NCI-H2081 (cell line): ENCODE measurements at regions not wholly inside any gene's neighbourhood (a gene's known extent, or its start where the extent isn't known, plus 50 kb on each side); places are given as distances from the start of the nearest gene placed in this dataset.
"Not testable (repeated sequence)": the region's sequence is repeated elsewhere in the genome, so short reads cannot be mapped to it uniquely, and the experiment has no call there.

Source experiments
- DNase-seq, 2 experiments: peaks; one replicate each; lab custom pipeline; 2025; lab: John Stamatoyannopoulos, UW

DNA sequence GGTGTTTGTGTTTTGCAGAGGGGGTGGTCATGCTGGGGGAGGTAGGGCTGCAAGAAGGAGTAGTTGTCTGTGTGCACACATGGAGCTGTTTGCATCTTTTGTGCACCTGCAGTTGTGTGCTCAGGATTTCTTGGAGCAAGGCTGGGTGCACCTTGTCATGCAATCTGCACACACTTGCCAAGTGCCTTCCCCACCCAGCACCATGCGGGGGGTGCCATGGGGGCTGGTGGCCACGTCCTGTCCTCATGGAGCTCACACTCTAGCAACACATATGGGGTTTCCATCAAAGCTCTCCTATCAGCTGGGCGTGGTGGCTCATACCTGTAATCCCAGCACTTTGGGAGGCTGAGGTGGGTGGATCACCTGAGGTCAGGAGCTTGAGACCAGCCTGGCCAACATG is 111.6 kb downstream of the CRLF3 start:
- not testable (repeated sequence) for DNase-seq

DNA sequence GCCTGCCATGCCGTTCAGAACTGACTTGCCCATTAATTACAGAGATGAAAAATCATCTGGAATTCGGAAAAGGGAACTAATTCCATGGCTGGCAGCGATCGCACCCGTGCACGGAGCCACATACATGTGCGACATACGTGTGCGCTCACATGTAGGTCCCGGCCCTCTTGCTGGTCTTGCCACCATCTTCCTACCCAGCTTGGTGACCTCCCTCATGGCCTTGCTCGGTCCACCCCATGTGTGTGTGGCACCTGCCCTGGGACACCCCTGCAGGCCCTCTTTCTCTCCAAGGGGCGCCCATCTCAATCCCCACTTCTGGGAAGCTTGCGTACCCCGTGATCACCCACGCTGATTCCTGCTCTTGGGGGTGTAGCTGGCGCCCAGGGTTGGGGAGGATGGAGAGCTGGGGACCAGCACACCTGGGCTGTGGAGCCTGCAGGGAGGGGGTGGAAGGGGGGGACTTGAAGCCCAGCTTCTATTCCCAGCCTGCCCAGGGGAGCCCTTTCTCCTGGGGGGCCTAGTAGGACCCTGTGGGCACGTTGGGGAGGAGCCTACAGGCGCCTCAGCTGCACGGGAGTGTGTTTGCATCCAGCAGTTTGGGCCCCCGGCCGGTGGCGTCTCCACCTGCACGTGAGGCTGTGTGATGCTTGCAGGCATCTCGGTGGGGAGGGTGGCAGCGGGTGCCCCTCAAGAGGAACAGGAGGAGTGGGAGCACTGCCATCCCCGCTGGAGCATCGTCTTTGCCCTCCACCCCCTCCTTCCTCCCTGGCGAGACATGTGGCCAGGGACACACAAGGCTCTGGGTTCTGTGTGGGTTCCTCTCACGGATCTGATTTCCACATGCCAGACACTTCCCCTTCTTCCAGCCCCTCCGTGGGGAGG is 112.6 kb downstream of the CRLF3 start:
- DNase-seq: not testable (repeated sequence)

DNA sequence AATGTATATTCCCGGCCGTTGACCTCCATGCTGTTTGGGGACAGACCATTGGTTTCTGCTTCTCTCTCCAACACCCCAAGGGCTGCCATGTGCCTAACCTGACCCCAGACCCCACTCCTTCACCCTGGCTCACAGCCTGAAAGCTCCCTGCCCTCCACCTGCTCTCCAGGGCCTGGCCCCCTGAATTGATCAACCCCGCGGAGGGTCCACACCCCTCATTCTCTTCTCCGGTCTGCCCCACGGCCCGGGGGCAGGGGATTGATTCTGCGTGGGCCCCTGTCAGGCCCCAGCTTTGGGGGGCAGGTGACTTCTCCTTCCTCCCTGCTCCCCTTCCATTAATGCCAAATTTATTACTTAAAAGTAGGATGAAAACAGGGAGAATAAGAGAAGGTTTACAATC is 113.3 kb downstream of the CRLF3 start:
- not testable (repeated sequence) for DNase-seq

DNA sequence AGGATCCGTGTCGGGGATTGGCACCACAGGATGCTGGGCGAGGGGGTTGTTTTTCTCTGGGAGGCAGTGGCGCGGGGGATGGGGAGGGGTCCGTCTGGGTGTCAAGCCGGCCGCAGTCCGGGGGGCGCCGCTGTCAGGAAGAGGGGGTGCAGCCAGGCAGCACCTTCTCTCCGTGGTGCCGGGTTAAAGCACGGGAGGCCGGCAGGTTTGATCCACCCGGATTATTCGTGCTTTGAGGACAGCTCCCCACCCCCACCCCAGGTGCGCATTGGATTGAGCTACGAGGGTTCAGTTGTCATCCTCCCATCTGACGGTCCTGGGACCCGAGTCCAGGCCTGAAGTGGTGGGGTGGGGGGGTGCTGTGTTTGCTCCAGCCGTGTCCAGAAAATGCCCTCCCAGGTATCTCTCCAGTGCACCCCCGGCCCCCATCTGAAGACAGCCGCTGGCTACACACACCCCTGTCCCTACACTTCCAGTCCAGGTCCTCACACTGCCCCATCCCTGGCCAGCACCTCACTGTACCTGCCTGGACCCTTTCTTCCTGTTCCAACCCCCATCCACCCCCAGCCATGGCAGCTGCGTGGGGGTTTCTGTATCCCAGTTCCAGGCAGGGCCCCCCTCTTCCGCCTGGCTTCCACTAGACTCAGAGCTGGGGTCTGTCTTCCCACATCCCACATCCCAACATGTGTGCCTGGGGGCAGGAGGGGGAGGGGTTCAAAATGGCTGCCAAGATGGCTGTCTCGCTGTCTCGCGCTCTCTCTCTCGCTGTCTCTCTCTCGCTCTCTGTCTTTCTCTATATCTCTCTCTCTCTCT is 114.0 kb downstream of the CRLF3 start:
- DNase-seq: peak in 1 of 2 experiments; percentile 24

DNA sequence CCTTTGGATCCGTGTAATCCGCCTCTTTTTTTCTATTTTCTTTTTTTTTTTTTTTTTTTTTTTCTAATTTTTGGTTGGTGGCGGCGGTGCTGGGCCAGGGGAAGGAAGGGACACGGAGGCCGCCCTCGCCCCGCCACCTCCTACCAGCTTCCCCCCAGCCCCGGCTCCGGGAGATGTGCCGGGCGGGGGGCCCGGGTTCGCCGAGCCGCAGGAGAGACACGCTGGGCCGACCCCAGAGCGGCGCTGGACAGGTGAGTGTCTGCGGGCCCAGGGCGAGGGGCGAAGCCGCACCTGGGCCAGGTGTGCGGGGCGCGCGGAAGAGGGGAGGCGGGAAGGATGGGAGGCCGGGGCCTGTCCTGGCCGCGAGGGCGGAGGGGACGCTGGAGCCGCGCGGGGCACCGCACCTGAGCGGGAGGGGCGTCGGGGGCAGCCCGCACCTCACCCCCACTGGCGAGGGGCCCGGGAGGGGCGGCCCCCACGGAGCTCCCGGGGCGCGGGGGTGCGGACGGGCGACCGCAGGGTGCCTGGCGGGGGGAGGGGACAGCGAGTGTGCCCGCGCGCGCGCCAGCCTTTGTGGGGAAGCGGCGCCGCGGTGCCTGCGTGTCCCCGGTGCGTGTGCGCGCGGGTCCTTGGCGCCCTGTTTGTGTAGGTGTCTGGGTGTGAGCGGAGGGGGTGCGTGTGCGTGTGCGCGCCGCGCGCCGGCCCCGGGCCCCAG is 114.8 kb downstream of the CRLF3 start:
- peak in 1 of 2 experiments; percentile 32 for DNase-seq

DNA sequence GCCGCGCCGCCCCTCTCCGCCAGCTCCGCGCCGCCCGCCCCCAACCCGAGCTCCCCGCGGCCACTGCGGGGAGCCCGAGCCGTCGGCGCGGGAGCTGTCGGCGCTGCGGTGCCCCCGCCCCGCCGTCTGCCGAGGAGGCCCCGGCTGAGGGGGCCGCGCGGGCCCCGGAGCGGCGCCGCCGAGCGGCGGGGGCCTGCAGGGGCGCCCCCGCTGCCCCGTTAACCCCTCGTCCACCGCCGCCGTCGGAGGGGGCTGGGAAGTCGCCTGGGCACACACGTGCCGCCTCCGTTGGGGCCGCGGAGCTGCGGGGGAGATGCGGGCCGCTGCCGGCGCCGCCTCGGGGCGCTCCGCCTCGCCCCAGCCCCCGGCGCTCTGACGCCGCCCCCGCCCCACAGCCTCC is 115.4 kb downstream of the CRLF3 start:
- DNase-seq: not testable (repeated sequence)

DNA sequence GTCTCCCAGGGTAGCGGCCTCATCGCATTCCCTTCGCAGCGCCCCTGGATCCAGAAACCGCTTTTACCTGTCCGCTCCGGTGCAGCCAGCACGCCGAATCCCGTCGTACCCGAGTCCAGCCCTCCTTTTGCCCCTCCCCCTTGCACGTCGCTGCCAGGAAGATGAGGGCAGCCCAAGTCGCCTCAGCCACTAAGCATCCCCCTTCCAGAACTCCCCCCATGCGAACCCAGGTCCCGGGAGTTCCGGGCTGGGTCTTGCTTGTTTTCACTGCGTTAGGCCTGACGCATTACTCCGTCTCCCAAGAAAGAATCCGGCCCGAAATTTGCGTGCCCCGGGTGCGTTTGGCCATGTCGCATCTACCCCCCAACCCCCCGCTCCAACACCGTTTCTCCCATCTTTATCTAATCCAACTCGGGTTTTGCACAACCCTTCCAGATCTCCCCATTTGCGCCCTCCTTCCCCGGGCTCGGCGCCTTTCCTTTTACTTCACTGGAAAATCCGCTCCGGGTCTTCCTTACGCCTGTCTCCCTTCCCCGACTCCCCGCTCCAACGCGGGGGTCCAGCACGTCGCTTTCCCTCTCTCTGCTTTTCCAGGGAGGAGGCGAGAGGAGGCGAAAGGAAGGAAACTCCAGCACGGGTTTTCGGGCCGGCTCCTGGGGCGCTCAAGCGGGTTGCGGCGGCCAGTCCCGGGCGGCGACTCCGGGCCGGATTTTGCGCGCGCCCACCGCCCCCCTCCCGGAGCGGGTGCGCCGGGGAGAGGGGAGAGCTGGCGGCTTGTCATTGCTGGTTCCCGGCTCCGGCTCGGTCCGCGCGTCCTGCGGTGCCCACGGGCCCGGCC is 116.0 kb downstream of the CRLF3 start:
- peak; percentile 88 to 89 for DNase-seq

DNA sequence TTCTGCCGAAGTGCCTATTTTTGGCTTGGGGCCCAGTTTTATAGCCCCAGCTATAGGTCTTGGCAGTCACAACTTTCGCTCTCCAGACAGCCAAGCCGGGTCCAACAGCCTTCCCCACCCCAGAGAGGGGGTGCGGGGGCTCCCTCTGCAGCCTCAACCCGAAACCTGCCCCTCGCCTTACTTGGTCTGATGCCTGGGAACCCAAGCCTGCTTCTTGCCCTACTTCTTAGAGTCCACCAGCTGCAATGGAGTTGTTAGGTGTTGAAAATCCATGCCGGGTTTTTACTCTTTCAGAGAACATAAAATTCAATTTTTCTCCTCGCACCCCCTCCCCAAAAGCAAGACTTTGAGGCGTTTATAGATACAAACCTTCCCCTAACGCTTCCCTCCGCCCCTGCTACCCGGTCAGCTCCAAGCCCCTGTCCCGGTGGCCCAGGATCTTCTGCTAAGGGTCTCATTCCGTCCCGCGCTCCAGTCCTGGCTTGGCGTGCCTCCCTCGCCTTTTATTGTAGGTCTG is 116.7 kb downstream of the CRLF3 start:
- DNase-seq: peak in 1 of 2 experiments; percentile 60

DNA sequence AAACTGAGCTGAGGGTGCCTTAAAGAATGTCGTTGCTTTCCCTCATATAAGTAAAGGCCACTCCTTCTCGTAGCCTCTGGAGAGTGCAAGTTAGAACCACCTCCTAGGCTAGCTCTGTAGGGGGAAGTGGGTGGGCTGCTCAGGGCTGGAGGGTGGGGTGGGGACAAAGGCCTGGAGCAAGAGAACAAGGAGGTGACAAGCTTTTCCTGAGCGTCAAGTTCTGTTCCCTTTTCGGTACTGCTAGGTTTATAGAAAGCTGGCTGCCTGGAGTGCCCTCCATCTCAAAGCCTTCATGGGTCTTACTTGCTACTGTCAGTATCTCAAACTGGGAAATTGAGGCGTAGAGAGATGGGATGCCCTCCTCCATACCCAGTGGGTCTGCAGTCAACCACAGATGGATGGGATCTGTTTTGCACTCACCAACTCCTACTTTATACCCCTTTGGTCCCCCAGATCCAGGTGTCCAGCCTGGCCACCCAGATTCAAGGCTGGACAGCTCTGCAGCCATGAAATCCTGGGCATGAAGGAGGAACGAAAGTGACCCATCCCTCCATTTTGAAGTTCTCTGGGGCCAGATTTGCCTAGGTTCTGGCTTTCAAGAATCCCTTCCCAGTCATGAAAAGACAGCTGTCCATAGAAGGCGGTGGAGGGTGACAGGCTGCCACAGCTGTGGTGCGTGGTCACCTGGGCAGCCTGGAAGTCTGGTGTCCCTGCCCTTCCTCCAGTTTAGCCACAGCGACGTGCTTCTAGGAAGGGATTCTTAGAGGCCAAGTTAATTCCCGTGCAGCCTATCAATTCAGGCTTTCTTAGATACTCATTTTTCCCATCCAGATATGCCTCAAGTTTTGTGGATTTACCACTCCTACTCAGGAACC is 117.8 kb downstream of the CRLF3 start:
- DNase-seq: not testable (repeated sequence)

DNA sequence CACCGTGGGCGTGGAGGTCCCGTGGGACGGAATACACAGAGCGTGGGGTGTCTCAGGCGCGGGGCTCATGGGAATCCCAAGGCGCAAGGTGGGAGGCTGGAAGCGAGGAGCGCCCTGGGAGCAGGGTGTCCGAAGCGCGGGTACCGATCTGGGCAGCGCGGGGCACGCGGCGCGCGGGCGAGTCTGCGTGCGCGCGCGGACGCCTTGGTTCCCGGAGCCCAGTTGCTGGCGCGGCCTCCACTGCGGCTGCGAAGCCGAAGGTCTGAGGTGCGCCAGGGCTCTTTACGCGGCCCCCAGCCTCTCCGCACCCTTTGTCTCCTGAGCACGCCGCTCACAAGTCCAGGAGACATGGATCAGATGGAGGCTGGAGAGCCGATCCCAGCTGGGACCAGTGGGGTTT is 118.5 kb downstream of the CRLF3 start:
- not testable (repeated sequence) for DNase-seq

DNA sequence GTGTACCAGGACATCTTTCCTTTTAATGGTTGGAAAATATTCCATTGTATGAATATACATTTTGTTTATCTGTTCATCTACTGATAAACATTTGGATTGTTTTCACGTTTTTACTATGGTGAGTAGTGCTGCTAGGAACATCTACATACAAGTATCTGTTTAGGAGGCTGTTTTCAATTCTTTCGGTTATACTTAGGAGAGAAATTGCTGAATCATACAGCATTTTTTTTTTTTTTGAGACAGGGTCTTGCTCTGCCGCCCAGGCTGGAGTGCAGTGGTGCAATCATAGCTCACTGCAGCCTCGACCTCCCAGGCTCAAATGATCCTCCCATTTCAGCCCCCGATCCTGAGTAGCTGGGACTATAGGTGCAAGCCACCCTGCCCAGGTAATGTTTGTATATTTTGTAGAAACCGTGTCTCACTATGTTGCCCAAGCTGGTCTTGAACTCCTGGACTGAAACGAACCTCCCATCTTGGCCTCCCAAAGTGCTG is 122.9 kb downstream of the CRLF3 start:
- DNase-seq: no peak

DNA sequence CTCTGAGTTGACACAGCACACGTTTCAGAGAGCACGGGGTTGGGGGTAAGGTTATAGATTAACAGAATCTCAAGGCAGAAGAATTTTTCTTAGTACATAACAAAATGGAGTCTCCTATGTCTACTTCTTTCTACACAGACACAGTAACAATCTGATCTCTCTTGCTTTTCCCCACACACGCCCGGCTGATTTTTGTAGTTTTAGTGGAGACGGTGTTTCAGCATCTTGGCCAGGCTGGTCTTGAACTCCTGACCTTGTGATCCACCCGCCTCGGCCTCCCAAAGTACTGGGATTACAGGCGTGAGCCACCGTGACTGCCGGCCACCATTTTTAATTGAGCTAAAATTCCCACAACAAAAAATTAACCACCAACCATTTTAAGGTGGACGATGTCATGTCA is 123.7 kb downstream of the CRLF3 start:
- DNase-seq: not testable (repeated sequence)

DNA sequence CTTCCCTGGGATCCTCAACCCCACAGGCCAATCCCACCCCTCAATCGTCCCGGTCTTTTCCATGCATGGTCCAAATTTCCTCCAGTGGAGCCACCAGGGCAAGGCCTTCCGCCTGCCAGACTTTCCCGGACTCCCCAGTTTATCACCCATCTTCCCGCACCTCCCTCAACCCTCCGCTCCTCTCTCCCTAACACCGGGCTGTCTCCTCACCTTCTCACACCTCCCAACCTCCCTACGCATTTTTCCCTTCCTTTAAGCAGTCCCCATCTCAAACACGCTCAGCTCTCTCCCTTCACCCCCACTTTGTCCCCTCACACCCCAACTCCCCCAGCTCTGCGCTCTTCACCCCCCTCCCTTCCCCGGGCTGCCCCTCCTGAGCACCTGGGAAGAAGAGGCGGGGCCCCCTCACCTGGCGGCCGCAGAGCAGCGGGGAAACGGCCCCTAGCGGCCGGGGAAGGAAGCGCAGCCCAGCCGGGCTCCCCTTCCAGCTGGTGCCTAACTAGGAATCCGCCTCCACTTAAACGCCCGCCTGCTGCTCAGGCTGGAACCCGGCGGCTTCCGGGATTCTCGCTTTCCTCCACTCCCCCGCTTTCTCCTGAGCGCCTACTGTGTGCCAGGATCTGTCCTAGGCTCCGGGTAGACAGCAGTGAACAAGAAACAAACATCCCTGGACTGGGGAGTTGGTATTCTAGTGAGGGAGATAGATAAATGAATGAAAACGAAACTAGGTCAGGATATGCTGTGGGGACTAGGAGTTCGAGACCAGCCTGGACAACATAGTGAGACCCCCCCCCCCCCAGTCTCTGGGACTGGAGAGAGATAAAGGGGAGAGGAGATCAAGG is 126.7 kb downstream of the CRLF3 start:
- DNase-seq: peak; percentile 61 to 73

DNA sequence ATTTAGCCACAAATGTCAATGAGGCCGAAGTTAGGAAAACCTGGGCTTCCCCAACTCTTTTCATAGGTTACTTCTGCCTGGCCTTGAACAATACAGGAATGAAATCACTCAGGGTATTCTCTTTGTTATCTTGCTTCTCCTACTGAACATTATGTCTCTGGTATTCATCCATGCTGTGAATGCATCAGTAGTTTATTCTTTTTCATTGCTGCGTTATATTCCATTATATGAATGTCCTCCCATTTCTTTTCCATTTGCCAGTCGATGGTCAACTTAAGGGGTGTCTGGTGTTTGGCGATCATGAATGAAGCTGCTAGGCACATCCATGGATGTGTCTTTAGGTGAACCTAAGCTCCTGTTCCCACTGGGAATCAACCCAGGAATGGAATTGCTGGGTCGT is 128.3 kb downstream of the CRLF3 start:
- DNase-seq: no peak

DNA sequence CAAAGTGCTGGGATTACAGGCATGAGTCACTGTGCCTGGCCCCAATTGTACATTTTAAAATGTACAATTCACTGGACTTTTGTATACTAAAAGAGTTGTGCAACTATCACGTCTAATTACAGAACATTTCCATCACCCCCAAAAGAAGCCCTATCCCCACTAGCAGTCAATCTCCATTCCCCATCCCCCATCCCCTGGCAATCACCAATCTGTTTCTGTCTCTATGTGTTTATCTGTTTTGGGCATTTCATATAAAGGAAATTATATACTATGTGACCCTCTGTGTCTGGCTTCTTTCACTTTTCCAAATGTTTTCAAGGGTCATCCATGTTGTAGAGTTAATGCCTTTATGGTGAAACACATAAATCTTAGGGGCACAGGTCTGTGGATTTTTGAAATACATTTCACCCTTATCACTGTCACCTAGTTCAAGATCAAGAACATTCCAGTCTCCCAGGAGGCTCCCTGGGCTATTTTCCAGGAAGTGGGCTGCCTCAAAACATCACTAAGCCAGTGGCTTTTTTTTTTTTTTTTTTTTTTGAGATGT is 129.2 kb downstream of the CRLF3 start:
- not testable (repeated sequence) for DNase-seq

DNA sequence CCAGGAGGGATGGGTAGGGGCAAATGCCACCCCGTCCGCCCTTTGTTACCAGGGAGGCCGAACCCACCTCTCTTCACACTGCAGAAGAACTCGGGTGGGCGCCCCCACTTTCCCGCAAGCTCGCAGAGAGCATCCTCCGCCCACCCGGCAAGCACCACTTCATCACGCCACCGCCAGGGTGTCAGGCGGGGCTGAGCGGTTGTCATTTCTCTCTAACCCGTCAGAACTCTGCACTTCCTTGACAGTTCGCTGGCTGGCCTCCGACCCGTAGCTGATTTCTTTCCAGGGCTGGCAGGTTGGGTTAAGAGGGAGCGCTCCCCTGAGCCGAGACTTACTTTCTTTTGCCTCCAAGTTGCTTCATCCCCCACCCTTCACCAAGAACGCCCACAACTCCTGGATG is 130.7 kb downstream of the CRLF3 start:
- DNase-seq: not testable (repeated sequence)

DNA sequence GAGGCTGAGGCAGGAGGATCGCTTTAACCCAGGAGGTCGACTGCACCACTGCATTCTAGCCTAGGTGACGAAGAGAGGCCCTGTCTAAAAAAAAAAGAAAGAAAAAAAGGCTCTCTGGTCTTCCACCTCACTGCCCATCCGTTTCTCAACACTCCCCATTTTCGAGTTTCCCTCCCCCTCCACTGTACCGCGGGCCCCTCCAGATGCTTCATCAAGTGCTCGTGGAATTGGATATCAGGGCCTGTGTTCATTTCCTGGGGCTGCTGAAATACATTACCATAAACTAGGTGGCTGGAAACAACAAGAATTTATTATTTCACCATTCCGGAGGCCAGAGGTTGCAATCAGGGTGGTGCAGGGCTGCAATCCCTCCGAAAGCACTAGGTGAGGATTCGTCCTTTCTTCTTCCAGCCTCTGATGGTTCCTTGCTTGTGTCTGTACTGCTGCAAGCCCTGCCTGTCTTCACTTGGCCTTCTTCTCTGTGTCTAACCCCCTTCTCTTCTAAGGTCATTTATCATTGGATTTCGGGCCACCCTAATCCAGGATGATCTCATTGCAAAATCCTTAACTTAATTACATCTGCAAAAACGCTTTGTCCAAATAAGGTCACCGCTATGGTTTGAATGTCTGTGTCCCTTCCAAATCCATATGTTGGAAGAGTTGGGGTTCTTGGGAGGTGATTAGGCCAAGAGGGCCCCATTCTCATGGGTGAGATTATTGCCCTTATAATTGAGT is 135.1 kb downstream of the CRLF3 start:
- not testable (repeated sequence) for DNase-seq
